SU-DHL-6 (cell line): ENCODE measurements at regions not wholly inside any gene's neighbourhood (a gene's known extent, or its start where the extent isn't known, plus 50 kb on each side); places are given as distances from the start of the nearest gene placed in this dataset.

Experiments
- CTCF ChIP-seq: fragments of 200-600 bp; sonication (generic); IDR thresholded peaks from one replicate; pipeline ENCODE4 v1.5.1; 2017; ENCODE audit warnings: antibody characterized with exemption, mild to moderate bottlenecking, low read length, moderate library complexity; ENCODE audit not compliant: insufficient read depth, poor library complexity, severe bottlenecking
- EZH2phosphoT487 ChIP-seq: fragments of 200-600 bp; sonication (generic), shearing (Covaris generic); conservative IDR thresholded peaks from 2 replicates; pipeline ENCODE4 v1.6.1; 2018; ENCODE audit warnings: mild to moderate bottlenecking, antibody characterized with exemption, low read length, moderate library complexity, mixed read lengths

GRCh38 chr18:34592481-34592880 lies 117.6 kb upstream of the DTNA start:
- no peak for TF ChIP-seq CTCF
- TF ChIP-seq EZH2phosphoT487, result no peak
